ENCODE measurements at regions not wholly inside any gene's neighbourhood (a gene's known extent, or its start where the extent isn't known, plus 50 kb on each side); places are given as distances from the start of the nearest gene placed in this dataset.

DNA sequence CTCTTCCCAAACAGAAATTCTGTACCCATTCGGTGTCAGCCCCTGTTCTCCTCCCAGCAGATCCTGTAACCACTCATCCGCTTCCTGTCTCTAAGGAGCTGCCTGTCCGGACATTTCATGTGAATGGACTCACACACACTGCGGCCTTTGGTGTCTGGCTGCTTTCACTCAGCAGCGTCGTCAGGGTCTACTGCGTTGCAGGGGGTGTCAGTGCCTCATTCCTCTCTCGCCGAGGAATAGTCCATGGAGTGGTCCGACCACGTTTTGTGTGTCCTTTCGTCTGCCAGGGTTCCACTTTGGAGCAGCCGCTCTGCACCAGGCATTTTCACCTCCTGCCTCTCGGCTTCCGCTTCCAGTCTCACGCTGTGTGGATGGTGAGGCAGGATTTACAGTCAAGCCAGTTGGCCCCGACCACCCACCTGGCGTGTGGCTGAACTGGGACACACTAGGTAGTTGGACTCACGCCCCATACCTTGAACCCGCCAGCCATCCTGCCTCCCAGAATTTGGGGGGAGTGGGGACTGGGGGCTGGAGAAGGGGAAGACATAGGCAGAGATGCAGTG, 188.2 kb upstream of the CIBAR2 start:
- Histone ChIP-seq H3K79me2 (ENCODE audit: control insufficient read depth, insufficient read depth, low read length) (no peaks in the 10 kb centered on the region), H3K9me1 (ENCODE audit: control insufficient read depth, extremely low read depth, insufficient read depth, low read length) (no peaks in the 10 kb centered on the region), H3K36me3 (ENCODE audit: control insufficient read depth in 2 of 2, extremely low read depth in 1 of 2, insufficient read depth in 2 of 2, low read length in 2 of 2) (no peaks in the 10 kb centered on the region), H3K27ac (ENCODE audit: control insufficient read depth, insufficient read depth, low read length) (no peak overlapping the region), H3K27me3 (ENCODE audit: control insufficient read depth, extremely low read depth, insufficient read depth, low read length) (no peaks in the 10 kb centered on the region), H4K20me1 (ENCODE audit: control insufficient read depth, extremely low read depth, insufficient read depth, low read length) (peaks cover 4% of the 10 kb centered on the region), H2AFZ (ENCODE audit: control insufficient read depth, low read length) (no peak overlapping the region), H3K4me3 (ENCODE audit: control insufficient read depth in 2 of 3, extremely low read depth in 1 of 3, insufficient read depth in 2 of 3, low read depth in 1 of 3, low read length in 3 of 3) (no peak overlapping the region), H3K9me3 (ENCODE audit: control insufficient read depth, low read depth, low read length) (no peaks in the 10 kb centered on the region), H3K4me1 (ENCODE audit: control insufficient read depth, extremely low read depth, insufficient read depth, low read length) (no peaks in the 10 kb centered on the region), H3K9ac (ENCODE audit: control insufficient read depth, extremely low read depth, insufficient read depth, low read length) (no peak overlapping the region), H3K4me2 (ENCODE audit: control insufficient read depth, extremely low read depth, insufficient read depth, low read depth, low read length) (no peak overlapping the region)
- DNase-seq (ENCODE audit: low read depth, low spot score) (no peak), FAIRE-seq (no peak)
- no peak for TF ChIP-seq EZH2 (IDR thresholded peaks at IDR 0.05; ENCODE audit: low read length)
- TF ChIP-seq, protein P1, sequence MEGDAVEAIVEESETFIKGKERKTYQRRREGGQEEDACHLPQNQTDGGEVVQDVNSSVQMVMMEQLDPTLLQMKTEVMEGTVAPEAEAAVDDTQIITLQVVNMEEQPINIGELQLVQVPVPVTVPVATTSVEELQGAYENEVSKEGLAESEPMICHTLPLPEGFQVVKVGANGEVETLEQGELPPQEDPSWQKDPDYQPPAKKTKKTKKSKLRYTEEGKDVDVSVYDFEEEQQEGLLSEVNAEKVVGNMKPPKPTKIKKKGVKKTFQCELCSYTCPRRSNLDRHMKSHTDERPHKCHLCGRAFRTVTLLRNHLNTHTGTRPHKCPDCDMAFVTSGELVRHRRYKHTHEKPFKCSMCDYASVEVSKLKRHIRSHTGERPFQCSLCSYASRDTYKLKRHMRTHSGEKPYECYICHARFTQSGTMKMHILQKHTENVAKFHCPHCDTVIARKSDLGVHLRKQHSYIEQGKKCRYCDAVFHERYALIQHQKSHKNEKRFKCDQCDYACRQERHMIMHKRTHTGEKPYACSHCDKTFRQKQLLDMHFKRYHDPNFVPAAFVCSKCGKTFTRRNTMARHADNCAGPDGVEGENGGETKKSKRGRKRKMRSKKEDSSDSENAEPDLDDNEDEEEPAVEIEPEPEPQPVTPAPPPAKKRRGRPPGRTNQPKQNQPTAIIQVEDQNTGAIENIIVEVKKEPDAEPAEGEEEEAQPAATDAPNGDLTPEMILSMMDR (optimal IDR thresholded peaks at IDR 0.05 in 1 of 3, IDR thresholded peaks at IDR 0.05 in 1 of 3, conservative IDR thresholded peaks at IDR 0.05 in 1 of 3; ENCODE audit: extremely low read depth in 1 of 3, insufficient read depth in 2 of 3, low read length in 3 of 3), result no peak
- dilution Hi-C loops (cut with MboI; ENCODE audit: extremely low pct_ligation_motif_present, low sequenced_read_pairs), result no loop called here

DNA sequence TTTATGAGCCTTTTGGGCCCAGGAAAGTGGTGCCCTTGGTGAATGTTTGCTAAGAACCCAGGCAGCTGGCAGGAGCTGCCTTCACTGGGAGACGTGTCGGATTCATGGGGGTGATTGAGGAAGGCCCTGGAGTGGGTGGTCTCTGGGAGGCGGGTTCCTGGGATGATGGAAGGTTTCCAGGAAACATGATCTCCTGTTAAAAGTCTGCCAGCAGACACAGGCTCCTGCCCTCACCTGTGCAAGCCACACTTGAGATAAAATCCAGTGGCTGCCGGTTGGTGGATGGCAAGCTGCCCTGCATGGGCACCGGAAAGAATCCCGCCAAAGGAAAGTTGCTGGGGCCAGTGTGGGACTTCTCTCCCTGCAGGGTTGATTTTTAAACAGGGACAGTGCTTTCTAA, 189.0 kb upstream of the CIBAR2 start:
- H3K4me1 ChIP-seq (ENCODE audit: control insufficient read depth, extremely low read depth, insufficient read depth, low read length), result peaks cover 5% of the 10 kb centered on the region
- H4K20me1 ChIP-seq (ENCODE audit: control insufficient read depth, extremely low read depth, insufficient read depth, low read length), result peaks cover 4% of the 10 kb centered on the region
- no peak overlapping the region for H3K4me2 ChIP-seq (ENCODE audit: control insufficient read depth, extremely low read depth, insufficient read depth, low read depth, low read length)
- no peaks in the 10 kb centered on the region for H3K9me3 ChIP-seq (ENCODE audit: control insufficient read depth, low read depth, low read length)
- TF ChIP-seq, protein P1 (optimal IDR thresholded peaks at IDR 0.05 in 1 of 3, IDR thresholded peaks at IDR 0.05 in 1 of 3, conservative IDR thresholded peaks at IDR 0.05 in 1 of 3; ENCODE audit: extremely low read depth in 1 of 3, insufficient read depth in 2 of 3, low read length in 3 of 3), result no peak
- no peak for TF ChIP-seq EZH2 (IDR thresholded peaks at IDR 0.05; ENCODE audit: low read length)
- H3K27me3 ChIP-seq (ENCODE audit: control insufficient read depth, extremely low read depth, insufficient read depth, low read length), result no peaks in the 10 kb centered on the region
- no peaks in the 10 kb centered on the region for H3K9me1 ChIP-seq (ENCODE audit: control insufficient read depth, extremely low read depth, insufficient read depth, low read length)
- no peak overlapping the region for H3K9ac ChIP-seq (ENCODE audit: control insufficient read depth, extremely low read depth, insufficient read depth, low read length)
- no peak overlapping the region for H3K4me3 ChIP-seq (ENCODE audit: control insufficient read depth in 2 of 3, extremely low read depth in 1 of 3, insufficient read depth in 2 of 3, low read depth in 1 of 3, low read length in 3 of 3)
- DNase-seq (ENCODE audit: low read depth, low spot score), result no peak
- H2AFZ ChIP-seq (ENCODE audit: control insufficient read depth, low read length), result no peak overlapping the region
- H3K36me3 ChIP-seq (ENCODE audit: control insufficient read depth in 2 of 2, extremely low read depth in 1 of 2, insufficient read depth in 2 of 2, low read length in 2 of 2), result no peaks in the 10 kb centered on the region
- H3K79me2 ChIP-seq (ENCODE audit: control insufficient read depth, insufficient read depth, low read length), result no peaks in the 10 kb centered on the region
- FAIRE-seq, result no peak
- no peak overlapping the region for H3K27ac ChIP-seq (ENCODE audit: control insufficient read depth, insufficient read depth, low read length)
- dilution Hi-C loops (cut with MboI; ENCODE audit: extremely low pct_ligation_motif_present, low sequenced_read_pairs), result no loop called here
